SHP77 treated with DMSO at 0.1 percent for 48 hours (cell line): ENCODE measurements at regions not wholly inside any gene's neighbourhood (a gene's known extent, or its start where the extent isn't known, plus 50 kb on each side); places are given as distances from the start of the nearest gene placed in this dataset.
A peak's percentile ranks its signal among the peaks of the same experiment; 100 is the strongest.

ENCODE experiments used
- DNase-seq: peaks from one replicate; lab custom pipeline; 2025; lab: John Stamatoyannopoulos, UW

- no peak for DNase-seq
These were observed 489.6 kb downstream of the SLC4A3 start for GRCh38 chr2:220117025-220117424.

GRCh38 chr2:220120041-220120440 is 492.6 kb downstream of the SLC4A3 start:
- DNase-seq, result no peak

DNA sequence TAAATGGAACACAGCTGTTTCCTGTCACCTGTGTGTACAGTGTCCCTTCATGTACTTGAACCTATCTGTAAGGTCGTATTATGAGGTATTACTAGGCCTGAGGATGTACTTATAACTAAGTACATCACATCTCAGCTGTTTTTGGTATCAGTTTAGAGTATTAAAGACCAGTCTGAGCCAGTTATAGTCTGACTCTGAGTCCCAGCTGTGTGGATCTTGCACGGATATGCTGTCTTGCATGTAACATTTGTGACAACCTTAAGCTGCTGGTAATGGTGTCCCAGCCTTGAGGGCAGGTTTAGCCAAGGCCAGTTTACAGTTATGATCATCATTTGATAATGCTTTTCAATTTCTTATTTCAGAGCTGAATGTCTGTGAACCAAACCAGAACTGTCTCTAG is 496.3 kb downstream of the SLC4A3 start:
- peak; percentile 47 for DNase-seq

GRCh38 chr2:220125551-220125950 is 498.1 kb downstream of the SLC4A3 start:
- no peak for DNase-seq

DNA sequence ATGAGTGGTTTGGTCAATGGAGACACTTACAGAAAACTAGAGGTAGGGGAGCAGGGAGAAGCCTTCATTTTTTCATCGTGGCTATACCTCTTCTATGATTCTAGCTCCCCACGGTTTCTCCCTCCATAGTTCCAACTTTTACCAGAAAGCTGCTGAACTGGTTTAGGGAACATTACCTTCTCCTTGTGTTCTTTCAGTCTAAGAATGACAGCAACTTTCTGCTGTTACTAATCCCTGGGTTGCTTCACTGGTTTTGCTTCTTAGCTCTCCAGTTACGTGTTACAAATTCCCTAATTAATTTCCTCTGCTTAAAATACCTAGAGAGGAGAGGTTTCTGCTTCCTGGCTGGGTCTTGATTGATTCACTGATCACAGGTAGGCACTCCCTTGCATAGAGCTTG is 499.9 kb downstream of the SLC4A3 start:
- DNase-seq, result no peak

GRCh38 chr2:220127876-220128275 is 500.4 kb downstream of the SLC4A3 start:
- DNase-seq, result no peak

DNA sequence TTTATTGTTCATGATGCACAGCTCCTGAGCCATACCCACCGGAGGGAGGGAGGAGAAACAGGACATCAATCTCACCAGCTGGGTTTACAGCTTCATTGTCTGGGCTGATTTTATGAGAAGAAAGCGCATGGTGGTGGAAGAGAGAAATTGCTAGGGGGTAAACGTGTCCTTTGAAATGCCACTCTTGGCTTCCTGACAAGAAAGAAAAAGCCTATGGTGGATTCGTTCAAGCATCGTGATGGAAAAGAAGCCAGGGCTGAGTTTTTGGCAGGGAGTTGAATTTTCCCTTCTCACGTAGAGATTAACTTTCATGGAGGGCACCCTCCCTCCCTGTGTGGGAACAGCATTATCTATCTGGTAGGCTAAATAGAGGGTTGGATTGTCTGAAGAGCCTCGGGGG is 502.0 kb downstream of the SLC4A3 start:
- no peak for DNase-seq

DNA sequence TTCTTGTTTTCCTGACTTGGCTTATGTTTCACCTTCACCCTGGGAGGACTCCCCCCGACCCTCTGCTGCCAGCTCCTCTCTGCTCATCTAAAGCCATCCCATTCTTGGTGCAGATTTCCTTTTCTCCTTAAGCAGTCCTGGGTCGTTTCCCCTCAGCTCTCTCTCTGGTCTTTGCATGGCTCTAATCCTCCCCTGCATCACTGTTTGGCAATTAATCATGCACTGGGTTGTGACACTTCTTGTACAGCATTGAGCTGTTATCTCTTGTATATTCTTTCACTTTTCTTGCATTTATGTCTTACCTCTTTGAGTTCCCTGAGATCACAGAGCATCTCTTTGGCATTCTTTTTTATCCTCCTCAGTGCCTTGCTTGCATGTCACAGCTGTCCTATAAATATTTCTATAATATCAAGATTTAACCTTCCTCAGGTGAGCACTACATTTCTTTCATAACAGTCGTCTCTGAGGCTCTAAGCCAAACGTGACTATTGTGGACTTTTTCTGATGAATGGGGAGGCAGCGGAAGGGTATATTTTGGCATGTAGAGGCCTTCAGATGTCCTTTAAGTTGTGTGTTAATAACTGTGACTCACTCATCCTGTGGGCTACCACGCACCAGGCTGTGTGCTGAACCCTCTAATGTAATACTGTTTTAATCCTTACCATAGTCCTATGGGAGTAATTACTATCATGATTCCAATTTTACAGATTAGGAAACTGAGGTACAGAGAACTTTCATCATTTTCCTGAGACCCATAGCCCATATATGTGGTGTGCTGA is 507.5 kb downstream of the SLC4A3 start:
- DNase-seq, result no peak

DNA sequence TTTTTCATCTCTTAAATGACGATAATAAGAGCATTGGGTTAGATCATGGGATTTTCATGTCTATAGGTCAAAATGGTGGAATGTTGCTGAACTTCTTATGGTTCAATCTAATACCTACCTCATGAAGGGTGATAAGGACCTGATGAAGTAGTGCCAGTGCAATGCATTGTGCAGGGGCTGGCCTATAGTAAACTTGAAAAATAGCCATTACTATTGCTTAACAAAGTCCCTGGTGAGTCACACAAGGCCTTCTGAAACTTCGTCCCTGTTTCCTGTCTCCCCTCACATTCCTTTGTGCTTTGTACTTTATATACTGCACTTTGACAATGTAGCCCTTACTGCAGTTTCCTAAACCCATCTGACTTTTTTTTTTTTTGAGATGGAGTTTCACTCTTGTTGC is 515.9 kb downstream of the SLC4A3 start:
- no peak for DNase-seq

- no peak for DNase-seq
These were observed 517.0 kb downstream of the SLC4A3 start for GRCh38 chr2:220144411-220144810.

- no peak for DNase-seq
These were observed 520.0 kb downstream of the SLC4A3 start for GRCh38 chr2:220147161-220148038.

DNA sequence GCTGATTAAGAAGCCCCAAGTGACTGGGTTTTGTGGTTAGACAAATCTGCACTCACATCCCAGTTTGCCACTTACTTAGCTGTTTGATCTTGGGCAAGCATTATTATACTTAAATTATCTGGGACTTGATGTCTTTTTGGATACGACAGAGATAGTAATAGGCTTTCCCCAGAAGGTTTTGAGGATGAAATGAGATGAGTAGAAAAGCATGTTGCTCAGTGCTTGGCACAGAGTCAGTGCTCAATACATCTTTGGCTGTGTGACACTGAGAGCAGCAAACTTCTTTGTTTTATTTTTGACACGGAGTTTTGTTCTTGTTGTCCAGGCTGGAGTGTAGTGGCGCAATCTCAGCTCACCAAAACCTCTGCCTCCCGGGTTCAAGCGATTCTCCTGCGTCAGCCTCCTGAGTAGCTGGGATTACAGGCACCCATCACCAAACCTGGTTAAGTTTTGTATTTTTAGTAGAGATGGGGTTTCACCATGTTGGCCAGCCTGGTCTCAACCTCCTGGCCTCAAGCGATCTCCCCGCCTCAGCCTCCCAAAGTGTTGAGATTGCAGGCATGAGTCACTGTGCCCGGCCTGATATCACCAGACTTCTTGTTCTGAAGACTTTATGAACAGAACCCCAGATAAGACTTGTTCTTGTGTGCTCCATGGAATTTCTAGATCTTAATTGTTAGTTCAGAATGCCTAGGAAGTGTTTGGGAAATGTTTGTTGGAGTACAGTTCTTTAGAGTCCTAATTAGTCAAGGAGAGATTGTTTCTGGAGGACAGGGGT is 521.2 kb downstream of the SLC4A3 start:
- no peak for DNase-seq

- DNase-seq, result no peak
These were observed 523.9 kb downstream of the SLC4A3 start for GRCh38 chr2:220151341-220151740.

GRCh38 chr2:220152281-220152935 is 525.0 kb downstream of the SLC4A3 start:
- no peak for DNase-seq

DNA sequence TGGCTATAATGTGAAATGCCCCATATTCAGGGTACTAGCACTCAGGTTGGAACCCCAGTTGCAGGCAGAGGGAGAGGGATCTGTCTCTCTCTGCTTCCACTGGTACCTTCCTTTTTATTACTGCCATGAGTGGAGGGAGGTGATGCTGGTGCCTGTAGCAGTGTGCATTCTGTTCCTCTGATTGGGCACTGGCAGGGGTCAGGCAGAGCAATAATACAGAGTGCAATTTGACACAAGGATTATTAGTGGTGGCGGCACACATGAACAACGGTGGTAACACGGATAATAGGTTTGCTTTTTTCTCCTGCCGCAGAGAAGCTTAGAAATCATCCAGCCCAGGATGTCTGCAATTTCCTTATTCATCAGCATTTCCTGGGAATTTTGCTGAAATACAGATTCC is 525.7 kb downstream of the SLC4A3 start:
- no peak for DNase-seq

DNA sequence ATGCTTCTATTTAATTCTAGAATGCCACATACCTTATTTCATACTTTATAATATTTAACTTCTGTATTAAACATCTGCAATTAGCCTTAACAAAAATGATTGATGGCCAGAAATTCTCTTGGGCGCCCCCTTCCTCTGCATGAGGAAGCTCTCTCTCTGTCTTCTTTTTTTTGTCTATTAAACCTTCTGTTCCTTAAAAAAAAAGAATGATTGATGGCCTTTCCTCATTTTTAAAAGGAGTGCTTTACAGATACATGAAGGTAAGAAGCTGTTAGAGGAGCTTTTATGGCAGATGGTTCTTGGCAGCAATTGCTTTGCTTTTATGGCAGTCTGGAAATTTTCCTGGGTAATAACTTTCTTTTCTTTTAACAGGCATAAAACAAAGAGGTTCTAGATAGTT is 526.9 kb downstream of the SLC4A3 start:
- DNase-seq, result no peak

- DNase-seq, result no peak
These were observed 529.9 kb downstream of the SLC4A3 start for GRCh38 chr2:220157312-220157711.

- DNase-seq, result no peak
These were observed 532.3 kb downstream of the SLC4A3 start for GRCh38 chr2:220159738-220160137.

DNA sequence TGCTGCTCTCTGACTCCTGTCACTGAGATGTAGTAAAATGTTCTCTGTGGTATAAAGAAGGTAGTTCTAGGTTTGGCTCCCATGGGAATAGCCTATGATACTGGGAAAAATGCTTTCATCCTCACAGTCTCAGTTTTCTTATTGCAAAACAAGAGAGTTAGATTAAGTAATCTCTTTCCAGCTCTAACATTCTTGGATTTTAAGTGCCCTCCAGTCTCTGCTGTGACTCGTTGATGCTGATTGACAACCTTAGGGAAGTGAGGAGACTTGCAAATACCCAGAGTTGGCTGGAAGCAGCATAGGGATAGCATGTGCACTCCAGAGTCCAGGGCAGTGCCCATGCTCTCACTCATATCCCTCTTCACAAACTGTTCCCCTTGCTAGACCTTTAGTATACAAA is 534.9 kb downstream of the SLC4A3 start:
- no peak for DNase-seq

DNA sequence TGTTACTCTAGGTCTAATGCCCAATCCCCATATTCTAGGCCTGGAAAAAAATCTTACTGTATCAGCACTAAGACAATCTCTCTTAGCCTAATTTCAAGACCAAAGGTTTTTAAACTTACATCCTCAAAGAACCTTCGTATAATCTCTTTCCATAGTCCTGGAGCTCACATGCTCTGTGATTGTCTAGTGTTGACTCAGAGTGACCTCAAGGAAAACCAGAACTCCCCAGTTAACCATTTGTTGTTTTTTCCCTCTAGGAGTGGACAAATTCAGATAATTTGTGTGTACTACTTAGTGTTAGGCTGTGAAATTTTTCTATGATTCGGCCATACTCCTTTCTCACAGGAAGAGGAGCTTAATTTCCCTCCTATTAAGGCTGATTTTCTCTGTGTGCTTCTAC is 536.1 kb downstream of the SLC4A3 start:
- DNase-seq, result no peak

DNA sequence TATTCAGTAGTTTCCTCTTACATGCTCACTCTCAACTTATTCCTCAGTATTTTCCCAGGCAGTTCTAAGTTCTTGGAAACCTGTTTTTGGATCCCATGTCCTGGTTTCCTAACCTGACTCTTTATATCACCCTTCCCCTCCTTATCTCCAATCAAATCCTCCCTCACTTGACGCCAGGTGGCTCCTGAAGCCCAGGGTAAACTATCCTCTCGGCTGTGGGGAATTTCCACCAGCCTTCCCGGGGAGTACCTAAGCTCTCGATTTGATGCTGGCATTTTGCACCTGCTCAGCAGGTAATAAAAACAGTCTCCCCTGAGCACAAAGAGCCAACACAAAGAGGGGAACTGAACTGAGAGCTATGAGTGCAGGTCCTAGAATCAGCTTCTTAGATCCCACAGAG is 538.0 kb downstream of the SLC4A3 start:
- peak; percentile 67 for DNase-seq

DNA sequence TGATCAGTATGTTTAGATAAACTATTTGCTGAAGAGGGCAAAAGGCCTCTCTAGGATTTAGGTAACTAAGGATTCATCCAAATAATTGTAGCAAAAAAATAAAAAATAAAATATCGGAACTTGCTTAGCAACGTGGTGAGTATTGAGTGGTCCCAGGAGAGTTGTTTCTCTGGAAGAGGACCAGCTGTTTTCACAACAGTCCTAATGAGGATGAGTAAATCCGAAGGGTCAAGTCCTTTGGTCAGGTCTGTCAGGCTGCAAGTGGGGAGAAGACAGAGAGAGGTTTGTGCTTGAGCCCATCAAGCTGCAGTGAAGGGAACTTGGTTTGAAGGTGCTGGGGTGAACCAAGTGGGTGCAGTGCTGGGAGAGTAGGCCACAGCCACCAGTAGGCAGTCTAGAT is 539.2 kb downstream of the SLC4A3 start:
- DNase-seq, result no peak
